ENCODE measurements at regions not wholly inside any gene's neighbourhood (a gene's known extent, or its start where the extent isn't known, plus 50 kb on each side); places are given as distances from the start of the nearest gene placed in this dataset.
A peak's percentile ranks its signal among the peaks of the same experiment; 100 is the strongest.
"Not testable (repeated sequence)": the region's sequence is repeated elsewhere in the genome, so short reads cannot be mapped to it uniquely, and the experiment has no call there.

DNA sequence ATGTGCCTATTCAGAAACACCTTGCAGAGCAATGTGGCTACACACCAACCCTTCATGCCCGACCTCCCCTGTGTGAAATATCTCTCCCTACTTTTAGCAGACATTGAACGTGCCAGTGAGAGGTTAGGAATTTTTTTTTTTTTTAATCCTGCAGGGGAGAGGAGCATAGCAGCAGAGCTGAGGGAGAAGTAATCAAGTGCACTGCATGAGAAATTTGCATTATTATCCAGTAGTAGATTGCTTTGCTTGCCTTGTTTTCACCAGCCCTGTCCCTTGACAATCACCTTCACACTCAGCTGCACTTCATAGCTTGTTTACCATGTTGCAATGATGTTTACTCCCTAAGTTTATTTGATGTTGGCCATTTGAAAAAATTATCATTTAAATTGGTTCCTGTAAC, 489.6 kb upstream of the ZNF608 start:
- no peaks in the 10 kb centered on the region for H3K4me1 ChIP-seq (ENCODE audit: control insufficient read depth, insufficient read depth, low read length)
- H3K27me3 ChIP-seq (ENCODE audit: control insufficient read depth, insufficient read depth, low read length): no peaks in the 10 kb centered on the region
- H3K36me3 ChIP-seq (ENCODE audit: control insufficient read depth, insufficient read depth, low read length): no peaks in the 10 kb centered on the region
- H3K9me3 ChIP-seq (ENCODE audit: control insufficient read depth, low read depth, low read length): no peaks in the 10 kb centered on the region
- no peak overlapping the region for H3K27ac ChIP-seq (ENCODE audit: low read length)
- DNase-seq: no peak
- H3K4me3 ChIP-seq (ENCODE audit: low read length): no peak overlapping the region
- WGBS (ENCODE audit: insufficient coverage, low lambda C conversion rate): no CpG with 5 or more reads among the region's 2 CpGs

DNA sequence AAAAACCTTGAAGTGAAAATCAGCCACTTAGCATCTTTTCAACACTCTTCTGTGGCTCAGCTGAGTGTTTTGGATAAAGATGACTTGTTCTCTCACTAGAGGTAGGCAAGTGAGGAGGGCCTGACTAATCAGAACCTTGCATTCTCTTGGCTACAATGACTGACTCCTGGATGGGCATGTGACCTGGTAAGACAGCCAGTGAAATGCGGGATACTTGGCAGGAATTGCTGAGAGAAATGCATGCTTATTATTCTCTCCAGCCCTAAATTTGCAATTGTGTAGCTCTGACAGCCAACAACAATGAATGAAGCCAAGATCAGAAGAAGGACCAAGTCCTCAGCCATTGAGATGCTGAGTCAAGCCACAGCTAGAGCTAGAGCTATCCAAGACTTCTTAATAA, 490.5 kb upstream of the ZNF608 start:
- Histone ChIP-seq H3K9me3 (ENCODE audit: control insufficient read depth, low read depth, low read length) (no peaks in the 10 kb centered on the region), H3K4me1 (ENCODE audit: control insufficient read depth, insufficient read depth, low read length) (no peaks in the 10 kb centered on the region), H3K4me3 (ENCODE audit: low read length) (no peak overlapping the region), H3K27me3 (ENCODE audit: control insufficient read depth, insufficient read depth, low read length) (no peaks in the 10 kb centered on the region), H3K27ac (ENCODE audit: low read length) (no peak overlapping the region), H3K36me3 (ENCODE audit: control insufficient read depth, insufficient read depth, low read length) (no peaks in the 10 kb centered on the region)
- no peak for DNase-seq
- WGBS (ENCODE audit: insufficient coverage, low lambda C conversion rate): no CpG with 5 or more reads among the region's 1 CpG

- WGBS (ENCODE audit: insufficient coverage, low lambda C conversion rate): 85% methylated on average over 2 of the region's 2 CpGs
- DNase-seq: no peak
- Histone ChIP-seq H3K36me3 (ENCODE audit: control insufficient read depth, insufficient read depth, low read length) (no peaks in the 10 kb centered on the region), H3K27ac (ENCODE audit: low read length) (no peak overlapping the region), H3K4me3 (ENCODE audit: low read length) (no peak overlapping the region), H3K27me3 (ENCODE audit: control insufficient read depth, insufficient read depth, low read length) (no peaks in the 10 kb centered on the region), H3K4me1 (ENCODE audit: control insufficient read depth, insufficient read depth, low read length) (no peaks in the 10 kb centered on the region), H3K9me3 (ENCODE audit: control insufficient read depth, low read depth, low read length) (no peaks in the 10 kb centered on the region)
Observed at GRCh38 chr5:125244531-125244930, 498.1 kb upstream of the ZNF608 start.

DNA sequence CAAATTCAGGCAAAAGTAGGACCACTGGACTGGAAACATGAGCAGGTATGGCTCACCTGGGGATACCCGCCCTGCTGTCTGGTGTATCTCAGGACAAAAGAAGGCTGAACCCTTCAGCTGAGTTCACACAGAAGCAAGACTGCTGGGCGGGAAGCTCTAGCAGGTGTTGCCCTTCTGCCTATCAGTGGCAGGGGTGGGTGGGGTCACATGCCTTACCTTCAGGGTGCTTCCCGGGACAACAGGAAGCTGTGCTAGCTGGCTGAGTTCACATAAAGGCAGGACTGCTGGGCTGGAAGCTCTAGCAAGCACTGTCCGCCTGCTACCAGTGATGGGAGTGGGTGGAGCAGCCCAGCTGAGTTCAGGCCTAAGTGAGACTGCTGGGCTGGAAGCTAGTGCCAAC, 498.8 kb upstream of the ZNF608 start:
- H3K27ac ChIP-seq (ENCODE audit: low read length): no peak overlapping the region
- H3K4me1 ChIP-seq (ENCODE audit: control insufficient read depth, insufficient read depth, low read length): no peaks in the 10 kb centered on the region
- WGBS (ENCODE audit: insufficient coverage, low lambda C conversion rate): no CpG with 5 or more reads among the region's 4 CpGs
- no peaks in the 10 kb centered on the region for H3K27me3 ChIP-seq (ENCODE audit: control insufficient read depth, insufficient read depth, low read length)
- no peak overlapping the region for H3K4me3 ChIP-seq (ENCODE audit: low read length)
- H3K9me3 ChIP-seq (ENCODE audit: control insufficient read depth, low read depth, low read length): no peaks in the 10 kb centered on the region
- DNase-seq: no peak
- no peaks in the 10 kb centered on the region for H3K36me3 ChIP-seq (ENCODE audit: control insufficient read depth, insufficient read depth, low read length)

GRCh38 chr5:125249400-125249799, 503.0 kb upstream of the ZNF608 start:
- no peak for DNase-seq
- H3K27ac ChIP-seq (ENCODE audit: low read length): no peak overlapping the region
- WGBS (ENCODE audit: insufficient coverage, low lambda C conversion rate): no CpG with 5 or more reads among the region's 2 CpGs
- no peak overlapping the region for H3K4me3 ChIP-seq (ENCODE audit: low read length)
- no peaks in the 10 kb centered on the region for H3K4me1 ChIP-seq (ENCODE audit: control insufficient read depth, insufficient read depth, low read length)
- no peaks in the 10 kb centered on the region for H3K27me3 ChIP-seq (ENCODE audit: control insufficient read depth, insufficient read depth, low read length)
- H3K36me3 ChIP-seq (ENCODE audit: control insufficient read depth, insufficient read depth, low read length): no peaks in the 10 kb centered on the region
- H3K9me3 ChIP-seq (ENCODE audit: control insufficient read depth, low read depth, low read length): peaks cover 8% of the 10 kb centered on the region

- peaks cover 9% of the 10 kb centered on the region for H3K9me3 ChIP-seq (ENCODE audit: control insufficient read depth, low read depth, low read length)
- H3K4me1 ChIP-seq (ENCODE audit: control insufficient read depth, insufficient read depth, low read length): no peaks in the 10 kb centered on the region
- H3K4me3 ChIP-seq (ENCODE audit: low read length): no peak overlapping the region
- no peaks in the 10 kb centered on the region for H3K27me3 ChIP-seq (ENCODE audit: control insufficient read depth, insufficient read depth, low read length)
- no peak overlapping the region for H3K27ac ChIP-seq (ENCODE audit: low read length)
- H3K36me3 ChIP-seq (ENCODE audit: control insufficient read depth, insufficient read depth, low read length): no peaks in the 10 kb centered on the region
- DNase-seq: no peak
Observed at GRCh38 chr5:125251703-125252102, 505.3 kb upstream of the ZNF608 start.

DNA sequence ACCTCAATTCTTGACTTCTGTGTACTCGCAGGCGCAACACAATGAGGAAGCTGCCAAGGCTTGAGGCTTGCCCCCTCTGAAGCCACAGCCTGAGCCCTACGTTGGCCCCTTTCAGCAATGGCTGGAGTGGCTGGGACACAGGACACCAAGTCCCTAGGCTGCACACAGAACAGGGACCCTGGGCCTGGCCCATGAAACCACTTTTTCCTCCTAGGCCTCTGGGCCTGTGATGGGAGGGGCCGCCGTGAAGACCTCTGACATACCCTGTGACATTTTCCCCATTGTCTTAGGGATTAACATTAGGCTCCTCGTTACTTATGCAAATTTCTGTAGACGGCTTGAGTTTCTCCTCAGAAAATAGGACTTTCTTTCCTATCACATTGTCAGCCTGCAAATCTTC, 507.2 kb upstream of the ZNF608 start:
- H3K27me3 ChIP-seq (ENCODE audit: control insufficient read depth, insufficient read depth, low read length); H3K36me3 ChIP-seq (ENCODE audit: control insufficient read depth, insufficient read depth, low read length); H3K27ac ChIP-seq (ENCODE audit: low read length); H3K9me3 ChIP-seq (ENCODE audit: control insufficient read depth, low read depth, low read length); H3K4me3 ChIP-seq (ENCODE audit: low read length); H3K4me1 ChIP-seq (ENCODE audit: control insufficient read depth, insufficient read depth, low read length); DNase-seq: not testable (repeated sequence)
- no CpG with 5 or more reads among the region's 7 CpGs for WGBS (ENCODE audit: insufficient coverage, low lambda C conversion rate)

GRCh38 chr5:125254267-125254666, 507.8 kb upstream of the ZNF608 start:
- Histone ChIP-seq H3K27ac (ENCODE audit: low read length) (no peak overlapping the region), H3K27me3 (ENCODE audit: control insufficient read depth, insufficient read depth, low read length) (no peaks in the 10 kb centered on the region), H3K4me3 (ENCODE audit: low read length) (no peak overlapping the region), H3K36me3 (ENCODE audit: control insufficient read depth, insufficient read depth, low read length) (no peaks in the 10 kb centered on the region), H3K4me1 (ENCODE audit: control insufficient read depth, insufficient read depth, low read length) (peaks cover 4% of the 10 kb centered on the region), H3K9me3 (ENCODE audit: control insufficient read depth, low read depth, low read length) (peaks cover 9% of the 10 kb centered on the region)
- no peak for DNase-seq
- whole genome bisulfite sequencing (ENCODE audit: insufficient coverage, low lambda C conversion rate): 100% methylated on average over 1 of the region's 3 CpGs

- 100% methylated on average over 1 of the region's 3 CpGs for WGBS (ENCODE audit: insufficient coverage, low lambda C conversion rate)
- no peak overlapping the region for H3K4me3 ChIP-seq (ENCODE audit: low read length)
- H3K27ac ChIP-seq (ENCODE audit: low read length): no peak overlapping the region
- H3K9me3 ChIP-seq (ENCODE audit: control insufficient read depth, low read depth, low read length): peaks cover 9% of the 10 kb centered on the region
- no peaks in the 10 kb centered on the region for H3K36me3 ChIP-seq (ENCODE audit: control insufficient read depth, insufficient read depth, low read length)
- H3K27me3 ChIP-seq (ENCODE audit: control insufficient read depth, insufficient read depth, low read length): no peaks in the 10 kb centered on the region
- no peak for DNase-seq
- peaks cover 4% of the 10 kb centered on the region for H3K4me1 ChIP-seq (ENCODE audit: control insufficient read depth, insufficient read depth, low read length)
Observed at GRCh38 chr5:125256296-125256695, 509.9 kb upstream of the ZNF608 start.

- Histone ChIP-seq H3K9me3 (ENCODE audit: control insufficient read depth, low read depth, low read length) (peaks cover 16% of the 10 kb centered on the region), H3K27ac (ENCODE audit: low read length) (no peak overlapping the region), H3K36me3 (ENCODE audit: control insufficient read depth, insufficient read depth, low read length) (no peaks in the 10 kb centered on the region), H3K4me3 (ENCODE audit: low read length) (no peak overlapping the region), H3K4me1 (ENCODE audit: control insufficient read depth, insufficient read depth, low read length) (peaks cover 4% of the 10 kb centered on the region), H3K27me3 (ENCODE audit: control insufficient read depth, insufficient read depth, low read length) (no peaks in the 10 kb centered on the region)
- WGBS (ENCODE audit: insufficient coverage, low lambda C conversion rate): 87% methylated on average over 3 of the region's 4 CpGs
- DNase-seq: peak; percentile 24 to 38
Observed at GRCh38 chr5:125257057-125257972, 510.9 kb upstream of the ZNF608 start.

GRCh38 chr5:125257997-125258396, 511.6 kb upstream of the ZNF608 start:
- no peak overlapping the region for H3K4me3 ChIP-seq (ENCODE audit: low read length)
- H3K9me3 ChIP-seq (ENCODE audit: control insufficient read depth, low read depth, low read length): peaks cover 16% of the 10 kb centered on the region
- H3K27ac ChIP-seq (ENCODE audit: low read length): no peak overlapping the region
- no peaks in the 10 kb centered on the region for H3K36me3 ChIP-seq (ENCODE audit: control insufficient read depth, insufficient read depth, low read length)
- H3K4me1 ChIP-seq (ENCODE audit: control insufficient read depth, insufficient read depth, low read length): peaks cover 4% of the 10 kb centered on the region
- H3K27me3 ChIP-seq (ENCODE audit: control insufficient read depth, insufficient read depth, low read length): no peaks in the 10 kb centered on the region
- no peak for DNase-seq
